SK-MEL-5 (cell line): ENCODE measurements at regions not wholly inside any gene's neighbourhood (a gene's known extent, or its start where the extent isn't known, plus 50 kb on each side); places are given as distances from the start of the nearest gene placed in this dataset.

ENCODE experiments used
- DNase-seq: peaks from one replicate; pipeline ENCODE4 v3.0.0-alpha.2; 2016; ENCODE audit warnings: low read depth, low spot score
- in situ Hi-C: cut with HindIII; loops from 2 replicates; pipeline ENCODE4 v1.10.0; 2016; ENCODE audit warnings: low sequenced_read_pairs, high pct_unique_total_duplicates, low pct_unique_long_range_greater_than_20kb

DNA sequence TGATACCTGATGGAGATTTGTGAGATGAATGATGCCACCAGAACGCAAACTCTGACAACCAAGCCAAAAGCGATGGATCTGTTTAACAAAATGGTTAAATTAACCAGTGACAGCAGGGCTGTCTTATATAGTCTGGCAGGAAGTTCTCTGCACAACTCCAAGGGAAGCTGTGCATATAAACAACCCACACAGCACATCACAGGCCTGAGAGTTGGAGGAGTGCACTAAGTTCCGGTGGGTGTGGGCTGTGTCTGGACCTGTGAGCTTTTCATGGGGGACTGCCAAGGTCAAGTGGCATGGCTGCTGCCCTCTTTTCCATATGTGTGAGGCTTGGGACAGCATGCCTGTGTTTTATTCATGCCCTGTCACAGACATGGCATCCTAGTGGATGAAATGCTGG lies 414.6 kb upstream of the TRIB2 start:
- in situ Hi-C loops, result no loop called here
- DNase-seq, result no peak

DNA sequence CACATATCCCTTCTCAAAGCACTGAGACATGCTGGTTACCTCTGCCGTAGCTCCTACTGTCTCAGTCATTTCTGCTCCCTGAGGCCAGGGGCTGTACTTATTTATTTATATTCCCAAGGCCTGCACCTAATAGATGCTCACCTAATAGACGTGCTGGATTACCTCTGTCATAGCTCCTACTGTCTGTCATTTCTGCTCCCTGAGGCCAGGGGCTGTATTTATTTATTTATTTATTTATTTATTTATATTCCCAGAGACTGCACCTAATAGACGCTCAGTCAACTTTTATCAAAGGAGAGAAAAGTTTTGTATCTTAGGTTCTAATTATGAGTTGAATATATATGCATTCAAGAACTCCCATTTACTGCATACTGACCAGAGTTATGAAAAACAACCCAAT lies 414.0 kb upstream of the TRIB2 start:
- no peak for DNase-seq
- in situ Hi-C loops, result no loop called here

DNA sequence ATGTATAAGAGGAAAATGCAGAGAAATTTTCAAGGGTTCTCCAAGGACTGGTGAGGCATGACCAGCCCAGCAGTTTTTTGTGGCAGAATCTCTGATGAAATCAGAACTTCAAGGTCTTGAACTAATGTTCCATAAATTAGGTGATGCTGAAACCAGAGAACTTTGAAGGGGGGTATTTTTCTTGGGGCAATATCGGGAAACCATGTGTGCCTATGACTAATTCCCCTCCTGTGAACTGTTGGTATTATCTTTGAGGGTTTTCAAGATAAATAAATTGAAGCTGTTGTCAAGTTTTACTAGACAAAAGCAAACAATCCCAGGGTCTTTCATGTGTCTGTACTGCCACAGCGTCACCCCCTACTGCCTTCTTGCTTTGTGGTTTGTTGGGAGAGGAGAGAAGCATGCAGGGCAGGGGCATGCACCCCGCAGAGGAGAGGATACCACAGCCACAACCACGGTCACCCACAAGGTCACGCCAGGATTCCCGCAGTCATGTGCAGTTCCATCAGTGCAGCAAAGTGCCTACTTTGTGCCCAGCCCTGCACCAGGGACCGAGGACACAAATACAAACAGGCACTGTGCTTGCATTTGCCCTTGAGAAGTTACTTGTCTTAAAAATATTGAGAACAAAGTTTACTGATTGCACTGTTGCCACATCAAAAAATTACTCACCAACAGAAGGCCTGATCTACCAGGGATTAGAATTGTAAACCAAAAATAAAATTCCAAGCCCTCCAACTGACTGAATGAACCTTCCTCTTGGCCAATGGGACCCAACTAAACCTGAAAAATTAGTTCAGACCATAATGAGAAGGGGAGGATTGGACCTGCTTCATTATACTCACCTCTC lies 413.3 kb upstream of the TRIB2 start:
- in situ Hi-C loops, result no loop called here
- peak; percentile 89 for DNase-seq

DNA sequence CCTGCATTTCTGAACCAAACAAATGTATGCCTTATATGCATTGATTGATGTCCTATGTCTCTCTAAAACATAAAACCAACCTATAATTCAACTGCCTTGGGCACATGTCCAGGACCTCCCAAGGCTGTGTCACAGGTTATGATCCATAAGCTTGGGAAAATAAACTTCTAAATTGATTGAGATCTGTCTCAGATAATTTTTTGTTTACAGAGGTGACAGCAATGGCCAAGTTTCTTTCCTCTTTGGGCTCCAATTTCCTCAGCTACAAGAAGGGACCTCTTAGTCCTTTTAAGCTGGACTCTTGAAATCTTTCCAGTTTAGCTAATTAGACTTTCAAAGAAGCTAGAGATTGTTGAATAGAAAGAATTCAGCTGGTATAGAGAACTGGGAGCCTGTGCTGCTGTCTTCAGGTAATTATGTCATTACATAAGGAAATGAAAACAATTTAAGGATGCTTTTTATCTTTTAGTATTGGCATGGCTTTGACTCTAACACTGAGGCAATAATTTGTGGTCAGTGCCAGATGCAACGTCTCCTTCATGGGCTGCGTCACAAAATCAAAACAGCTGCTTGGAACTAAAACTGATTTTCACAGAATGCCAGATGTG lies 412.1 kb upstream of the TRIB2 start:
- in situ Hi-C loops, result no loop called here
- DNase-seq, result no peak

DNA sequence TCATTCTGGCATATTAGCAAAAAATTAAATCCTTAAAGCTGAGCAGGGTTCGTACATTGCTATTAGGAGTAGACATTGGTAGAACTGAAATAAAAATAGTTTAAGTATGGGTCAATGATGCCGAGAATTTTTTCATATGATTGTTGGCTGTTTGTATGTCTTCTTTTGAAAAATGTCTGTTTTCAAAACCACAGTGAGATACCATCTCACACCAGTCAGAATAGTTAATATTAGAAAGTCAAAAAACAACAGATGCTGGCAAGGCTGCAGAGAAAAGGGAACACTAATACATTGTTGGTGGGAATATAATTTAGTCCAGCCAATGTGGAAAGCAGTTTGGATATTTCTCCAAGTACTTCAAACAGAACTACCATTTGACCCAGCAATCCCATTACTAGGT lies 410.8 kb upstream of the TRIB2 start:
- DNase-seq, result no peak
- in situ Hi-C loops, result no loop called here

DNA sequence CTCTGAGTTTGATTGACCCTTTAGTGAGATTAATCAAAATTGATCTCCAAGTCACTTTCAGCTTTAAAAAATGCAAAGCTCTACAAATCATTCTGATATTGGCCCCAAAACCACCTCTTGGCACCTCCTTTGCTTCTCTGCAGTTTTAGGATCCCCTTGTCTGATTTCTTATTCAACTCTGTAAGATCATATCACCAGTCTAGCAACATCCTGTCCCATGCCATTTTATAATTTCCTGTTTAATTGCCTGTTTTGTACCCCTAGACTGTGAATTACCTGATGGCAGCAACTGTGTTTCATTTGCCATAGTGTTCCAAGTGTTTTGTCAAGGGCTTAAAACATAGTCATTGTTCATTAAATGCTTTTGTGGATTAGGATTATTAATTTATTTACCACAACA lies 406.3 kb upstream of the TRIB2 start:
- in situ Hi-C loops, result no loop called here
- DNase-seq, result no peak

DNA sequence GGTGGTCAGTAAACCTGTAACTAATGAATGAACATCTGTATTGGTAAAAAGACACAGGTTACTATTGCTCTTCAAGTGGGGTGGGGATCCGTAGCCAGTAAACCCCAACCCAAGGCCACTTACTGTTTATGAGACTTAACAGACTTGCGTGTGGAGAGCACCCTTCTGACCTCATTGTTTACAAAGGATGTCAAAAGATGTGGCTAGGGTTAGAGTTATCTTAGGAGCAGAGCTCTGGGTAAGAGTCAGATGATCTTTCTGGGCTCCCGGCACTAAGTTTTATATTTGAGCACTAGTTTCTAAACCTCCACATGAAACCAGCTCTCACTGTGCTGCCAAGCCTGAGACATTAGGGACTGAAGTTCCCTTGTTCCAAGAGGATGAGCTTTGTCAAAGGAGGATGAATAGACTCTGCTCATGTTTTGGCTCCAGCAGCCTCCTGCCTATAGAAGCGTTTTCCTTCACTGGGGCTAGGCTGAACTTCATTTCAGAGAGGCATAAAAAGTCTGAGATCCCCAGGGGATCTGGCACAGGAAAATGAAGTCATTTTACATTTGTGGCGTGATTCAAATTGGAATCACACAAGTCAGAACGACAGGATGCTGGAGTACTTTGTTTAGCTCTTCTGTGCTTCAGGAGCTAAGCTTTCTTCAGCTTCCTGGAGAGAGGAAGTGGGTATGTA lies 403.1 kb upstream of the TRIB2 start:
- in situ Hi-C loops, result no loop called here
- peak; percentile 97 for DNase-seq

DNA sequence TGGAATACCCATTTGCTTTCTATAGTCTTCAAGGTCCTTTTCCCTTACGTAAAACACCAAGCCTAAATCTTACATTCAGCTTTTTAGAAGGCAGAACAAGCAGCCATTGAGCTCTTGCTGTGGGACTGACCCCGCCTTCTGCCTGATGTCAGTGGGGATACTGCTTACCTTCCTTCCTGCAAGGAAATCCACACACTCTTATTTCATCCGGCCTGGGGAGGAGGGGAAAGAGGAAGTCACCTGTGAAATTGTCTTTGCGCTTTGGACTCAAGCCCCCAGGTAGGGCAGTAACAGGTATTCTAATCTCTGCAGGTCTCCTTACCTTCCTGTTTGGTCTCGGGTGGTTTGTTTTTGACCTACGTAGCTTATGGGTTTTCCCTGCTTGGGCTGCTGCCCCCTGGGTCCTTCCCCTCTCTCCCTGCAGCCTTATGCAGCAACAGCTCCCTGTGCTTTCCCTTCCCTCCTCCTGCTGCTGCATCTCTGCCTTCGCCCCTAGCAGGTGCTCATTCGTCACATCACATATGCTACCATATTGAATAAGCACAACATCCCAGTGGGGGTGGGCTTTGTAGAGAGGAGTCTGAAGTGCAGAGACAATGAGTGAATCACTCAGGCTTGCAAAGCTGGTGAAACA lies 402.5 kb upstream of the TRIB2 start:
- DNase-seq, result peak; percentile 85
- in situ Hi-C loops, result no loop called here

DNA sequence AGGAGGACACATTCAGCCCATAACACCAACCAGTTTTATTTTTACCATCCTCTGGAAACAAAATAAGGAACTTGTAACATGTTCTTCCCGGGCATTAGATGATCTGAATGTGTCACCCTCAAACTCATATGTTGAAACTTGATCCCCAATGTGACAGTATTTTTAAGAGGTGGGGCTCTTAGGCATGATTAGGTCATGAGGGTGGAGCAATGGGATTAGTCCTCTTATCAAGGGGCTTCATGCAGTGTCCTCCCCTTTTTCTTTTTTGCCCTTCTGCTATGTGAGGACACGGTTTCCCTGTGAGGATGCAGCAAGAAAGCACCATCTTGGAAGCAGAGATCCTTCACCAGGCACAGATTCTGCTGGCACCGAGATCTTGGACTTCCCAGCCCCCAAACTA lies 401.5 kb upstream of the TRIB2 start:
- in situ Hi-C loops, result no loop called here
- DNase-seq, result peak; percentile 90

DNA sequence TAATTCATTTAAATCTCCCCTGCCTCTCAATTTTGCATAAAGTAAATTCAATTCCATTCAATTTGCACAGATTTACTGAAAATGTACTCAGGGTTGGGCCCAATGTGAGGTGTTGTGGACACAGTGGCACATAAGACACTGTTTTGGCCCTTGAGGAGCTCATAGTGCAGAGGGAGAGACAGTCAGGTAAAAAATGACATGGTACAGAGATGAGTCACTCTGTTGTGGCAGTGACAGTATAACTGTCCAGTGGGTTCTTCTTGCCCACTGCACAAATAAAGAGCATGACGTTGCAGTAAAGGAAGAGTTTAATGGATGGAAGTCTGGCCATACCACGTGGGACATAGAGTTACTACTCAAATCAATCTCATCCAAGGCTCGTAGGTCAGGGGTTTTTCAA lies 400.3 kb upstream of the TRIB2 start:
- DNase-seq, result no peak
- in situ Hi-C loops, result no loop called here

DNA sequence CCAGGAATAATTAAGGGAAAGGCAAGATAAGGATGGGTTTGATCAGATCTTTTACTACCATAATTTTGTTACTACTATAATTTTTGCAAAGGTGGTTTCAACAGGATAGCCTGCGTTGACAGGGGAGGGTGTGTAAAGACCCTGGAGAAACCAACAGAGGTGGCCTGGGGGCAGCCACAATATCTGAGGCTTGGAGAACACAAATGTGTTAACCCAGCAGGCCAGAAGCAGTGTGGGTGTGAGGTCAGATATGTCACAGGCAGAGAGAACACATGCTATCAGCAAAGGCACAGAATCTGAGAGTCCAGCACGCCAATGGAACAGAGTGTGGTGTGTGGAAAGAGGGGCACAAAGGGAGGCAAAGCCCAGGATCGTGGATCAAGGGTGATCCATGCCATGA lies 399.4 kb upstream of the TRIB2 start:
- no peak for DNase-seq
- in situ Hi-C loops, result no loop called here

DNA sequence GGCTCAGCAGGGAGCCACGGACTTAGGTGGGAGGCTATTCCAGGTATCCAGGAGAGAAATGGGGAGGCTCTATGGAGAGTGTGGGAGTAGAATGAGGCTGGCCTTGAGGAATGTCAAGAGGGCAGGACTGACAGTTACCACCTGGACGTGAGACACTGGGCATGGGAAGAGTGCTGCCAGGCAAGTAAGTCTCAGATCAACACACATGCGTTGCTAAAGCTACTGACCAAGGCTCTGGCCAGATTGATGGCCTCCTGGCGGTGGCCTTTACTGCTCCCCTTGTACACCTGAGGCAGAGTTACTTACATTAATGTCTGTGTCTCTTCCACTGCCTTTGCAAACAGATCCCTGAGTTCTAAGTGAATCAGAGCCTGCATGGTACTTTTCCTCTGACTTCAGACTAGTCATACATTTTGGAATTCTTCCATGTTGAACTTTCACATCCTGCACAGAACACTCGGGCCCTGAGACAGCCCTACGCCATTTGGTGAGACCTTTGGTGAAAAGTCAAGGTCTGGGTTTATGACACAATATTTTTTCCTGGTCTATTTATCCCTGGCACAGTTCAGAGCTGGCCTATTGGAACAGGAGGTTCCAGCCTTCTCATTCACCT lies 398.8 kb upstream of the TRIB2 start:
- in situ Hi-C loops, result no loop called here
- DNase-seq, result peak; percentile 44

DNA sequence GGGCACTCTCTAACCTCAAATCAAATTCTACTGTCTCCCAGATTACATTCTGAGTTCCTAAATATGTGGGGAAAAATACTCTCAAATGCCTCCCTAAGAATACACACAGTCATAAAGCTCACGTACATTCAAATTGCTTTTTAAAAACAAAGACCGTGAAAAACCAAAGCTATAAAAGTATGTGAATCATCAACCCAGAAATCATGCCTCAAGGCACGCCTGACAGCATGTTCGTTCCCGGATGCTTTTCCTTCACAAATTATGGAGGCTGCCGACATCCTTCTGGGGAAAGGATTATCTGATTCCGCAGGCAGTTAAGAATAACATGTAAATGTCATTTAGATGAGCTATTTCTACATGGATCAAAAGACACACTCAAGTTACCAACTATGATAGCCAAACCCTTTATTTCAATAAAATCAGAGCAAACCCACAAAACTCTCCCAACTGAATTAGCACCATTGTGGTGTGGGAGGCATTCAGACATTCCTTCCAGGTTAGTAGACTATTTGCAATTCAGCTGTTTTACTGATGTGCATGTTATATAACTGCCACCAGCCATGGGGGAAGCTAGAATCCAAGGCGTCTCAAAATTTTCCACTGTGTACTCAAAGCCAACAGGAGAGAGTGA lies 398.2 kb upstream of the TRIB2 start:
- in situ Hi-C loops, result no loop called here
- DNase-seq, result peak; percentile 82

DNA sequence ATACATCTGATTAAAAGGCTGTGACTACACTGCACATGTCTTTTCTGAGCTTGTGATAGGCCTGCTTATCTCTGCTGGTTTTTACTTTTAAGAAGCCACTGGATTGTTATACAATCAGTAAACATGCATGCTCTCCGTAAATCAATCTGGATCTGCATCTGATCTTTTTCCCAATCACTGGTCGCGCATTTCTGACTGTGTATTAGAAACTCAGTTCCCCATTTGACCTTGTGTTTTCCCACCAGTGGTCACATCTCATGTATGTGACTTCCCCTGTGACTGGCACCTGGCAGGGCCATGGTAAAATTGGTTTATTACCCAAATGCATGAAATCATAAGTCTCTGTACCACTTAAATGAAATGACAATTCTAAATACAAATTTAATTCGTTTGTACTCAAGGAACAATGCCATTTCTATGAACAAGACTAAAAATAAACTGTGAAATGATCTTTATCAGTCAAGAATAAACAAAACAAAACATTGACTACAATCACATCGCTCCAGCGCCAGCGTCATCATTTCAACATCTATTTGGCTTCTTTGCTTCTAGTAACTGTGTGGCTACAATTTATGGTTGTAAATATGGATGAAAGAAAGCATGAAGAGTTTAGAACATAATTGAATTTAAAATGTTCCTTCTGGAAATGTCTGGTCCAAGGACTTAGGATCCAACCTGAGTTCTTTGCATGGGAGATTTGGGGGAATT lies 396.6 kb upstream of the TRIB2 start:
- no peak for DNase-seq
- in situ Hi-C loops, result no loop called here

DNA sequence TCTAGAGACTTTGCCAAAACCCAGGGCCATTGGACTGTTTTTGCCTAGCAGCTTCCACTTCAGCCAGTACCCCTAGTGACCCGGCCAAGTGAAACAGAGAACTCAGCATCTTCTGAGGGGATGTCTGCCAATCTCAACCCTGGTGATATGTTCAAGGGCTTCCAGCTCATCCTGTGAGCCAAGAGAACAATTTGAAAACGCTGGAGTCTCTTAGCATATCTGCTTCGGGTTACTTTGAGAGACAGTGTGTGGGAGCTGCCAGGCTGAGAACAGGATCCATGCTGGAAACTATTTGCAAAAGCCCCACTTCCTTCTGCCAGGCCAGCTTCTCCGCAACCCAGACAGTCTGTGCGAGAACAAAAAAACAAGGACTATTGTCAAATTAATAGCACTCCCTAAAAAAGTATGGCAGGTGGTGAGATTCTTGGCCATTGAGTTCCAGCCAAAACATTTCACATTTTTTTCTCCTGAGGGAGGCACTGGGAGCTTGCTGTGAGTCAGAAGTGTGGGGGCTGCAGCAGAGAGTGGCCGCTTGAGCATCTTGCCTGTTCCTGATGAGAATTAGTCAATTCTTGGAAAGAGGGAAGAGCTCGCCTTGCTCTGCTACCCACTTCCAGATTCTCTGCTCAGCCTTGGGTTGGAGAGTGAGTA lies 395.6 kb upstream of the TRIB2 start:
- peak; percentile 65 for DNase-seq
- in situ Hi-C loops, result no loop called here

DNA sequence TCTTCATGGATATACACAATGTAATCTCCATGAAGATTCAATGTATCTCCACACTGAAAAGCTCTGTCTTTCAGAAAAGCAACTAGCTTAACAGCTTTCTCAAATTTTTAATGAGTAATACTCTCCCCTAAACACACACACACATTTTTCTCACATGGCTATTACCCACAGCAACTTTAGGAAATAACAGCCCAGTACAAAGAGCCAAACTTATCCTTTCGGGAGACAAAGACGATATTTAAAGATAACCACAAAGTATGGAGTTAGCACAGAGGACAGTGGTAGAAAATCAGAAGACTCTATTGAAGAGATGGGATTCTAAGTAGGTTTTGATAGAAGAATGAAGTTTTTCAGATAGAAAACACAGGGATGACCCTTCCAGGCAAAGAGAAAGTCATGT lies 394.9 kb upstream of the TRIB2 start:
- in situ Hi-C loops, result no loop called here
- DNase-seq, result peak; percentile 99

DNA sequence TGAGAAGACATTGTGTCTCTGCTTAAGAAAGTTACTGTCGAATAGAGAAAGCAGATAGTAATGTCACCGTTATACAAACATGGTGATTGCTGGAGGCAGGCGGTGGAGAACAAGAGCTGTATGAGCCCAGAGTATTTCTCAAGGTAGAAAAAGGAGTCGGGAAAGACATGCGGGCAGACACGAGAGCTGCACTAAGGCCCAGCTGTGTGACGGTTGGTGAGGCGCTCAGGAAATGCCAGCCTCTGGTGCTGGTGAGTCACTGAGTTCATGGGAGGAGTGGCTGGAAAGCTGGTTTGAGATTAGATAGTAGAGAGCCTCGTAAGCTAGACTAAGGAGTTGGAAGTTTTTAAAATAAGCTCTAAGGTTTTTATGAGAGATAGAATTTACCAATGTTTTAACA lies 390.9 kb upstream of the TRIB2 start:
- DNase-seq, result no peak
- in situ Hi-C loops, result no loop called here
